ENCODE measurements at regions not wholly inside any gene's neighbourhood (a gene's known extent, or its start where the extent isn't known, plus 50 kb on each side); places are given as distances from the start of the nearest gene placed in this dataset.
"Not testable (repeated sequence)": the region's sequence is repeated elsewhere in the genome, so short reads cannot be mapped to it uniquely, and the experiment has no call there.

DNA sequence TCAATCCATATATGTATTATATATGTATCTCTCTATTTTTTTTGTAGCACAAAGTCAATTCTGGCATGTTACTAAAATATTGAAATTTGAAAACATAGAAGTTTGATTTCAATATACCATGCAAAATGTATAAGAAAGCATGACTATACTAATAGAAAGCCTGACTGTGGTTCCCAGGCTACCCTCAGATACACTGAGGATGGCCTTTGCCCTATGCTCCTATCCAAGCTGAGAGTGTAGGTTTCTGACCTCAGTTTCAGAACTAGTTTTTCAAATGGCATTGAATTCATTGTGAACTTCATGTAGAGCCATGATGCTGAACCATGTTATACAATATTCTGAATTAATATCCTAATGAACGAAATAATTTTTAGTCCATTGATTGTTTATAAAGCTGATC, 220.4 kb upstream of the IZUMO3 start:
- TF ChIP-seq GATA1 (IDR thresholded peaks at IDR 0.05; ENCODE audit: low read depth, low read length) (no peak), POLR2A (IDR thresholded peaks at IDR 0.05; ENCODE audit: low read length) (no peak)
- DNase-seq, result no peak

DNA sequence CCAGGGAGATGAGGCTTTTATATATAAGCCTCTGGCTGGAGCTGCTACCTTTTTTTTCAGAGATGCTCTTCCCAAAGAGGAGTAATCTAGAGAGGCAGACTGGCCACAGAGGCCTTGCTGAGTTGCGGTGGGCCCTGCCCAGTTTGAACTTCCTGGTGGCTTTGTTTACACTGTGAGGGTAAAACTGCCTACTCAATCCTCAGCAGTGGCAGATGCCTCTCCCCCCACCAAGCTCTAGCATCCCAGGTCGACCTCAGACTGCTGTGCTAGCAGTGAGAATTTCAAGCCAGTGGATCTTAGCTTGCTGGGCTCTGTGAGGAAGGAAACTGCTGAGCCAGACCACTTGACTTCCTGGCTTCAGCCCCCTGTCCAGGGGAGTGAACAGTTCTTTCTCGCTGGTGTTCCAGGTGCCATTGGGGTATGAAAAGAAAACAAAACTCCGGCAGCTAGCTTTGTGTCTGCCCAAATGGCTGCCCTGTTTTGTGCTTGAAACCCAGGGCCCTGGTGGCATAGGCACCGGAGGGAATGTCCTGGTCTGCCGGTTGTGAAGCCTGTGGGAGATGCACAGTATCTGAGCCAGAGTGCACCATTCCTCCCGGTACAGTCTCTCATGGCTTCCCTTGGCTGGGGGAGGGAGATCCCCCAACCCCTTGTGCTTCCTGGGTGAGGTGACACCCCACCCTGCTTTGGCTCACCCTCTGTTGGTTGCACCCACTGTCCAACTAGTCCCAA, 219.5 kb upstream of the IZUMO3 start:
- TF ChIP-seq GATA1 (IDR thresholded peaks at IDR 0.05; ENCODE audit: low read depth, low read length) (no peak), POLR2A (IDR thresholded peaks at IDR 0.05; ENCODE audit: low read length) (no peak)

DNA sequence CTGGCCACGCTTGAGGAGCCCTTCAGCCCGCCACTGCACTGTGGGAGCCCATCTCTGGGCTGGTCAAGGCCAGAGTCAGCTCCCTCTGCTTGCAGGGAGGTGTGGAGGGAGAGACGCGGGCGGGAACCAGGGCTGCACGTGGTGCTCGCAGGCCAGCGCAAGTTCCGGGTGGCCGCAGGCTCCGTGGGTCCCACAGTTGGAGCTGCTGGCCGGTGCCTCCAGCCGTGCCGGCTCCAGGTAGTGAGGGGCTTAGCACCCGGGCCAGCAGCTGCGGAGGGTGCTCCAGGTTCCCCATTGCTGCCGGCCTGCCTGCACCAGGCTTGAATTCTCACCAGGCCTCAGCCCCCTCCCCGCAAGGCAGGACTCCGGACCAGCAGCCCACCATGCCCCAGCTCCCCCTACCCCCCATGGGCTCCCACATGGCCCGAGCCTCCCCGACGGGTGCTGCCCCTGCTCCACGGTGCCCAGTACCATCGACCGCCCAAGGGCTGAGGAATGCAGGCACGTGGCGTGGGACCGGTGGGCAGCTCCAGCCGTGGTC, 192.8 kb upstream of the IZUMO3 start:
- TF ChIP-seq GATA1 (IDR thresholded peaks at IDR 0.05; ENCODE audit: low read depth, low read length), result no peak
- DNase-seq, result no peak

More for the DNA sequence above, 219.5 kb upstream of the IZUMO3 start:
- DNase-seq, result no peak

DNA sequence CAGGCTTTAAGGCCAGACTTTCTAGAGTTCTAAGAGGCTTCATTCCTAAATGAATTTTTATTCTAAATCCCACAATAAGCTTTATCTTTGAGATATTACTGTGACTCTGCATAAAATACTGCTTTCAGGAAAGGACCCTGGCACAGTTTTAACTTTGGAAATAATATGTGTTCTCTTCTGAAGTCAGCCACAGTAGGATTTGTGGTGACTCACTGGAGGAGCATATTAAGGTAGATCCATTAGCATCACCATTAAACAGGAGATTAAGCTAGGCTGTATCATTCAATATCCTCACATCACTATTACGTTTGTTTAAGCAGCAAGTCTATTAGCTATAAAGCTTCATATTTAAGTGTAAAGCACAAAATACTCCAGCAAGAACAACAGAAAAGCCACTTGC, 186.1 kb upstream of the IZUMO3 start:
- no peak for DNase-seq
- TF ChIP-seq GATA1 (IDR thresholded peaks at IDR 0.05; ENCODE audit: low read depth, low read length) (no peak), POLR2A (IDR thresholded peaks at IDR 0.05; ENCODE audit: low read length) (no peak)

DNA sequence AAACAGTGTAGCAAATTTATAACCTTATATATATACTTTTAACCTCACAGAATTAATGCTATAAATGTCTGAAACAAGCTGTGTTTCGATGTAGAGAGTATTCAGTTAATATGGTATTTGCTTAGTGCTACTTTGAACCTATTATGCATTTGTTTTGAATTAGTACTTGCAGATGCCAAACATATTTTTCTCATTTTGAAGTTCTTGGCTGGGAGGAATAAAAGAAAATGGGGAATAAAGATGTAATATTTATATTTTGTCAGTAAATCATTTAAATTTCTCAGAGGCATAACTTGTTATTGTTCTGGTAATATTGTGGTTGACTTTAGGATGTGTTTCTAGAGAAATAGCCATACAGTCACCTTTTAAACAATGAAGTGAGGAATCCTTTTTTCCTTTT, 175.9 kb upstream of the IZUMO3 start:
- DNase-seq, result no peak
- TF ChIP-seq POLR2A (IDR thresholded peaks at IDR 0.05; ENCODE audit: low read length), result no peak
- no peak for TF ChIP-seq GATA1 (IDR thresholded peaks at IDR 0.05; ENCODE audit: low read depth, low read length)

DNA sequence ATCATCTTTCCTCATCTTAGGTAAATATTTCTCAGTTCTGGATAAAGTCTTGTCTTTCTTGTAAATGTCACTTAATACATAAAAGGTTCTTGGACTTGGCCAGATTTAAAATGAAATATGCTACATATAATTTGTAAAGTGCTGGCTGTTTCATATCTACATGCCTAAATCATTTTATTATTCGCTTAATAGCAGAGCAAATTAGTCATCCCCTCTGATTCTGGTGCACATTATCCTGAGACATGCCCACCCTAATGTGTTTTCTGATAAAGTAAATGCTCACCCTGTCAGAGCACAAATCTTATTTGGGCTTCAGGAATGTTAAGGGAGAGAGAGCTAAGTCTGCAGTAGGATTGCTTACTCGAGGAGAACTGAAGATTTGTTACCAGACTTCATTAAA, 166.5 kb upstream of the IZUMO3 start:
- DNase-seq, result no peak
- TF ChIP-seq GATA1 (IDR thresholded peaks at IDR 0.05; ENCODE audit: low read depth, low read length) (no peak), POLR2A (IDR thresholded peaks at IDR 0.05; ENCODE audit: low read length) (no peak)

DNA sequence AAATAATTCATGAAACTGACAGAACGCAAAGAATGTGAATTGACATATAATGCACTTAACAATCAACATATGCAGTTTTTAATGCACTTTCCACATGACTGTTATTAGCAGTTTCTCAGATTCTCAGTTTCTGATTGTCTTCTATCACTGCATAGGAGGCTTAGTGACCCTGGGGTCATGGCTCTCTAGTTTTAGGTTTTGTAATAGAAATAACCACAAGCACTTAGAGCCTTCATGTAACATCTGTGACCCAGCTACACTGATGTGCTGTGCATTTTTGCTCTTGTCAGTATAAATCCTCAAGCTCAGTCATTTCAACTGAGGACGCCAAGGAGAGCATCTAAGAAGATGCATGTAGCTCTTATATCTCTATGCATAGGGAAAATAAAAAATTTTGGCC, 163.1 kb upstream of the IZUMO3 start:
- no peak for TF ChIP-seq POLR2A (IDR thresholded peaks at IDR 0.05; ENCODE audit: low read length)
- TF ChIP-seq GATA1 (IDR thresholded peaks at IDR 0.05; ENCODE audit: low read depth, low read length), result no peak
- no peak for DNase-seq

DNA sequence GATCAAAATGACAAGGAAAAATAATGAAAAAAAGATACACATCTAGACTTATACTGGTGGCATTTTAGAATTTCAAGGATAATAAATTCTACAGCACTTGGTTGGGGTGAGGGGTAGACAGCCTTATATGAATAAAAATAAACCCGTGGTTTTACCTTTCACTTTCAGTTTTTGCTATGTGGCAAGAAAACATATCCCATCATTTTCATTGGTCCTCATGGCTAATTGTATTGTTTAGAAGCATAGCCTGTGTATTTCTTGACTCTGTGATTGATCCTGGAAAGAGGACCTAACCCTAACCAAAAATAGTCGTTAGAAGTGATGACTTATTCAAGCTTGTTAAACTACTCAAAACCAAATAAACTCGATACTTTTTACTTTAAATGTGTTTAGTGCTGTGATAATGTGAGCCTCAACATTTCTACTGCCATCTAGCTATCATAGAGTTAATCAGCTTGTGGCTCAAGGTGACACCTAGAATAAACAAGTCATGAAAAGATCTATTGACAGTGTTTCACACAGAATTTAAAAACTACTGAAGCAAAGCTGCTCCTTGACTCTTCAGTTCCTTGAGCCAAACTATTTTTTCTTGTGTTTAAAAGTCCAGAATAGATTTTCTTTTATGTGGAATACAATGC, 153.3 kb upstream of the IZUMO3 start:
- DNase-seq, result no peak
- no peak for TF ChIP-seq POLR2A (IDR thresholded peaks at IDR 0.05; ENCODE audit: low read length)
- TF ChIP-seq GATA1 (IDR thresholded peaks at IDR 0.05; ENCODE audit: low read depth, low read length), result no peak

DNA sequence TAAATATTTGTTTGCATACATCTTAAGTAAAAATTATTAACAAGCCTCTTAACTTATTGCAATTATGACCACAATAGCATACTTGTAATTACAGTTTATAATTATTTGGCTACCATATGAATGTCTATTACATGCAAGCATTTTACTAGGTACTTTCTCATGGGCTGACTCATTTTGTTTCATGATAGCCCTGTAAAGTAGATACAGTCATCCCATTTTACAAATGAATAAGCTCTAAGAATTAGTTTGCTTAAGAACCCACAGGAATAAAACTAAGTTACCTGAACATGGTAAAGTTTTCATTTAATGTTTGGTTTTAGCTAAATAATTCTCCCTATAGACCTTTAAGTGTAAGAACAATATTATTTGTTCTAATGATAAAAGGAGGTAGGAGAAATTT, 126.6 kb upstream of the IZUMO3 start:
- no peak for TF ChIP-seq GATA1 (IDR thresholded peaks at IDR 0.05; ENCODE audit: low read depth, low read length)
- TF ChIP-seq POLR2A (IDR thresholded peaks at IDR 0.05; ENCODE audit: low read length), result no peak
- no peak for DNase-seq

DNA sequence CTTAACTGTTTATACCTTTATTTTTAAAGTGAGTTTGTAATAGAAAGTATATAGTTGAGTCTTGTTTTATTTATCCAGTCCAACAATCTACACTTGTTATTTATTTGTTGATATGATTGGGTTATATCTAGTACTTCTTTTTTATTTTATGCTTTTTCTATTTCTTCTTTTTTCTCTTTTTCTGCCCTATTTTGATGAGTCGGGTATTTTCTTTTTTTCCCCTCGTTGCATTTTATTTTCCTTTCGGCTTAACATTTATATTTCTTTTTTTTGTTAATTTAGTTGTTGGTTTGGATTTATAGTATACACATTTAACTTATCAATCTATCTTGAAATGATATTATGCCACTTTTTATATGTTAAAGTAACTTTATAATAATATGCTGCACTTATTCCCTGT, 111.7 kb upstream of the IZUMO3 start:
- no peak for TF ChIP-seq POLR2A (IDR thresholded peaks at IDR 0.05; ENCODE audit: low read length)
- TF ChIP-seq GATA1 (IDR thresholded peaks at IDR 0.05; ENCODE audit: low read depth, low read length), result no peak
- no peak for DNase-seq

DNA sequence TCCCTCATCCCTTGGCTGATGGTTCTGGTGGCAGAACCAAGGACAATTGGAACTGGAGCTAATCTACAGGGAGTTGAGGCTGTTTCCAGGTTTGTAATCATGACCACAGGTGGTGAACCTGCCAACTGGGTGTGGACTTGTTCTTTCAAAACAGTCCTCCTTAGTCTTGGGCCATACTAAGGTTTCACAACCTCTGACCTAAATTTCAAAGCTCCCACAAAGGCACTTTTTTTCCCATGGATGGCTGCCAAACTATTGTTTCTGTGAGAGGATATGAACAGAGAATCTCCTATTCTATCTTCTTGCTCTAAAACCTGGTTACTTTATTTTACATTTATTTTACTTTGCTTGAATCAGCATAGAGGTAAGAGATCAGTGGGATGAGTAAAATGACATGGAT, 106.5 kb upstream of the IZUMO3 start:
- no peak for DNase-seq
- no peak for TF ChIP-seq GATA1 (IDR thresholded peaks at IDR 0.05; ENCODE audit: low read depth, low read length)
- TF ChIP-seq POLR2A (IDR thresholded peaks at IDR 0.05; ENCODE audit: low read length), result no peak

DNA sequence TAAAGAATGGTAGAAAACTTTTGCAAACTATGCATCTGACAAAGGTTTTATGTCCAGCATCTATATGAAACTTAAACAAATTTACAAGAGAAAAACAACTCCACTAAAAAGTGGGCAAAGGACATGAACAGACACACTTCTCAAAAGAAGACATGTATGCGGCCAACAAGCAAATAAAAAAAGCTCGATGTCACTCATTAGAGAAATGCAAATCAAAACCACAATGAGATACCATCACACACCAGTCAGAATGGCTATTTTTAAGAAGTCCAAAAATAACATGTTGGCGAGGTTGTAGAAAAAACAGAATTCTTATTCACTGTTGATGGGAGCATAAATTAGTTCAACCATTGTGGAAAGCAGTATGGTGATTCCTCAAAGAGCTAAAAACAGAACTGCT, 83.1 kb upstream of the IZUMO3 start:
- DNase-seq, result not testable (repeated sequence)

DNA sequence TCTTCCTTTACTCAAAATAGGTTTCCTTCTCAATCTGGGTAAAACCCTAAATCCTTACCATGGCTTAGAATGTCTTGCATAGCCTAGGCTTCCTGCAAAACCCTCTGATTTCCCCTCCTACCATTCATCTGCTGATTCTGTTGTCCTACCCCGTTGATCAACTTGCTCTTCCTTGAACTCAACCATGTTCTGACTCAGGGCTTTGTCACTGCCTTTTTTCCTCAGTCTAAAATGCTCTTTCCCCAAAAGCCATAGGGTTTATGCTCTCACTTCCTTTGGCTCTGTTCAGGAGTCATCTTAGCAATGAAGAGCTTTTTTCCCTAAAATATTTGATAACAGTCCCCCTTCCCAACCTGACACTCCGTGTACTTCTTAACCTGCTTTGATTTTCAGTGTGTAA, 79.4 kb upstream of the IZUMO3 start:
- DNase-seq, result no peak
- no peak for TF ChIP-seq GATA1 (IDR thresholded peaks at IDR 0.05; ENCODE audit: low read depth, low read length)
- TF ChIP-seq POLR2A (IDR thresholded peaks at IDR 0.05; ENCODE audit: low read length), result no peak

DNA sequence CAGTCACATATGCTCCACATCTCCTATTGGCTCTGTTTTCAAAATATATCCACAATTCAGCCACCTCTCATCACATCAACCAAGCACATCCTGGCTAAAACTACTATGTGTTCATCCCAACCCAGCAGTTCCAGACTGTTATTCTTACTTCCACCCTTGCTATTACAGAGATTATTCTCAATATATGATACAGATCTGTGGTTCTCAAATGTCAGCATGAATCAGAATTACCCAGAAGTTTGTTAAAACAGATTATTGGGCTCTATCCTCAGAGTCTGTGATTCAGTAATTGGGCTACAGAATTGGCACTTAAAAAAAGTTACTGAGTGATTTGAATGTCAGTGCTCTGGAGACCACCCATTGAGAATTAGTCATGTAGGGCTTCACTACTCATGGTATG, 78.8 kb upstream of the IZUMO3 start:
- DNase-seq, result no peak
- TF ChIP-seq GATA1 (IDR thresholded peaks at IDR 0.05; ENCODE audit: low read depth, low read length) (no peak), POLR2A (IDR thresholded peaks at IDR 0.05; ENCODE audit: low read length) (no peak)

DNA sequence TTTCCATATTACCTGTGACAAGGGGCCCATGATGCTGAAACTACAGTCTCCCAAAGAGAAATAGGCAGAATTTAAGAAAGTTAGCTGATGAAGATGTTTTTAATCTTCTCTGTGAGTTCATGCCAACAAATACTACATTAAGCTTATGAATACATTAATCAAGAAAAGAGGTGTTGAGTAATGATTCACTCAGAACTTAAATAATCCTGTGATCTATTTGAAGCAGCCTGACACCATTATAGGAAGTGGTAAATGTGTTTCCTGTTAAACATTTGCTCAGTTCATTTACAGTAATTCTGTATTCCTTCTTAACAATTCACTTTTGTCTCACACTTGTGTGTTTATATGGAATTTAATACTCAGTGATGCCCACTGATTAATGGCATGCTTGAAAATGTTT, 75.0 kb upstream of the IZUMO3 start:
- TF ChIP-seq GATA1 (IDR thresholded peaks at IDR 0.05; ENCODE audit: low read depth, low read length) (no peak), POLR2A (IDR thresholded peaks at IDR 0.05; ENCODE audit: low read length) (no peak)
- no peak for DNase-seq
